ENCODE measurements at regions not wholly inside any gene's neighbourhood (a gene's known extent, or its start where the extent isn't known, plus 50 kb on each side); places are given as distances from the start of the nearest gene placed in this dataset.

- TF ChIP-seq, protein P1, sequence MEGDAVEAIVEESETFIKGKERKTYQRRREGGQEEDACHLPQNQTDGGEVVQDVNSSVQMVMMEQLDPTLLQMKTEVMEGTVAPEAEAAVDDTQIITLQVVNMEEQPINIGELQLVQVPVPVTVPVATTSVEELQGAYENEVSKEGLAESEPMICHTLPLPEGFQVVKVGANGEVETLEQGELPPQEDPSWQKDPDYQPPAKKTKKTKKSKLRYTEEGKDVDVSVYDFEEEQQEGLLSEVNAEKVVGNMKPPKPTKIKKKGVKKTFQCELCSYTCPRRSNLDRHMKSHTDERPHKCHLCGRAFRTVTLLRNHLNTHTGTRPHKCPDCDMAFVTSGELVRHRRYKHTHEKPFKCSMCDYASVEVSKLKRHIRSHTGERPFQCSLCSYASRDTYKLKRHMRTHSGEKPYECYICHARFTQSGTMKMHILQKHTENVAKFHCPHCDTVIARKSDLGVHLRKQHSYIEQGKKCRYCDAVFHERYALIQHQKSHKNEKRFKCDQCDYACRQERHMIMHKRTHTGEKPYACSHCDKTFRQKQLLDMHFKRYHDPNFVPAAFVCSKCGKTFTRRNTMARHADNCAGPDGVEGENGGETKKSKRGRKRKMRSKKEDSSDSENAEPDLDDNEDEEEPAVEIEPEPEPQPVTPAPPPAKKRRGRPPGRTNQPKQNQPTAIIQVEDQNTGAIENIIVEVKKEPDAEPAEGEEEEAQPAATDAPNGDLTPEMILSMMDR (IDR thresholded peaks at IDR 0.05; ENCODE audit: low read depth, low read length): no peak
- H3K4me3 ChIP-seq: no peak overlapping the region
- no peaks in the 10 kb centered on the region for H3K36me3 ChIP-seq
- H3K4me1 ChIP-seq (ENCODE audit: low read depth): no peaks in the 10 kb centered on the region
- DNase-seq (ENCODE audit: low read depth in 1 of 2, low spot score in 1 of 2): no peak
- H3K27me3 ChIP-seq: no peaks in the 10 kb centered on the region
- H3K27ac ChIP-seq: no peak overlapping the region
- no peaks in the 10 kb centered on the region for H3K9me3 ChIP-seq (ENCODE audit: low read depth)
Observed at GRCh38 chr6:155580904-155581303, 125.3 kb upstream of the NOX3 start.

- TF ChIP-seq, protein P1 (IDR thresholded peaks at IDR 0.05; ENCODE audit: low read depth, low read length): no peak
- Histone ChIP-seq H3K36me3 (no peaks in the 10 kb centered on the region), H3K27me3 (no peaks in the 10 kb centered on the region), H3K27ac (no peak overlapping the region), H3K4me1 (ENCODE audit: low read depth) (no peaks in the 10 kb centered on the region), H3K4me3 (no peak overlapping the region), H3K9me3 (ENCODE audit: low read depth) (no peaks in the 10 kb centered on the region)
- no peak for DNase-seq (ENCODE audit: low read depth in 1 of 2, low spot score in 1 of 2)
Observed at GRCh38 chr6:155578251-155578650, 122.6 kb upstream of the NOX3 start.

GRCh38 chr6:155561966-155562364 is 106.3 kb upstream of the NOX3 start:
- TF ChIP-seq, protein P1 (IDR thresholded peaks at IDR 0.05; ENCODE audit: low read depth, low read length): no peak
- Histone ChIP-seq H3K4me1 (ENCODE audit: low read depth) (no peaks in the 10 kb centered on the region), H3K36me3 (no peaks in the 10 kb centered on the region), H3K4me3 (no peak overlapping the region), H3K9me3 (ENCODE audit: low read depth) (no peaks in the 10 kb centered on the region), H3K27me3 (no peaks in the 10 kb centered on the region), H3K27ac (no peak overlapping the region)
- DNase-seq (ENCODE audit: low read depth in 1 of 2, low spot score in 1 of 2): no peak

DNA sequence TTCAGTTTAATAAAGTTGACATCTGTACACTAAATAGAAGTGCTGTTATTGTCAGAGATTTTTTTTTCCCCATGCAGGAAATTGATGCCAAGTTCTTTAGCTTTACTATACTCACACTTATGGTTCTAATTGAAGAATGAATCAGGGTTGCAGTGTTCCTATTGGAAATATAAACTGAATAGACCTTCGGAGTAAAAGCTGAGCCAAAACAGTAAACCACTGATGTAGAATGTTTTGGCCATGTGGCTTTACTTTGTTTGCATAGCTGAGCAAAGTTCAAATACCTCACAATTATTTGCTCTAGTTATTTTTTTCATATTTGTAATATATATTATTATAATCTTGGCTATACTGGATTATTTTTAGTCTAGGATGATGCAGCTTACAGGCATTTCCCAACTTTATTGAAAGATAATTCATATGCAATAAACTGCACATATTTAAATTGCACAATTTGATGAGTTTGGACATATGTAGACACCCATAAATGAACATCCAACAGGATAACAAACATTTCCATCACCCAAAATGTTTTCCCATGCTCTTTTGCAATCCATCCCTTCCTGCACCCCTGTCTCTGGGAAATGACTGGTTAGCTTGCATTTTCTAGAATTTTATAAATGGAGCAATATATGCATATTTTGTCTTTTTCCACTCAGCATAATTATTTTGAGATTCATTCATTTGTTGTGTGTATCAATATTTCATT is 105.8 kb upstream of the NOX3 start:
- H3K9me3 ChIP-seq (ENCODE audit: low read depth): no peaks in the 10 kb centered on the region
- H3K27ac ChIP-seq: no peak overlapping the region
- no peak for DNase-seq (ENCODE audit: low read depth in 1 of 2, low spot score in 1 of 2)
- H3K4me1 ChIP-seq (ENCODE audit: low read depth): no peaks in the 10 kb centered on the region
- no peaks in the 10 kb centered on the region for H3K36me3 ChIP-seq
- no peaks in the 10 kb centered on the region for H3K27me3 ChIP-seq
- TF ChIP-seq, protein P1 (IDR thresholded peaks at IDR 0.05; ENCODE audit: low read depth, low read length): no peak
- no peak overlapping the region for H3K4me3 ChIP-seq

DNA sequence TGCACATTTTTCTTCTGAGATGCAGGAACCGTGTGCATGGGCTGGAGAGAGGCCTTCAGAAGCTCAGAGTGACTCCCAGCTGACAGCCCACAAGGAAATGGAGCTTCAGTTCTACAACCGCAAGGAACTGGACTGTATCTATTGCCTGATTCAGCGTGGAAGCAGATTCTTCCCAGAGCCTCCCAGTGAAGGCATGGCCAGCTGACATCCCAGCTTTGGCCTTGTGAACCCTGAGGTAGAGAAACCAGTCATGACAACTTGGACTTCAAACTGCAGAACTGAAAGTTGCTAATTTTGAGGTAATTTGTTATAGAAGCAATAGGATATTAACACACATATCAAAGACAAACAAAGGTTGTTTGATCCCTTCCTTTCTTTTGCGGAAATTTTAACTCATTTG is 94.3 kb upstream of the NOX3 start:
- Histone ChIP-seq H3K4me1 (ENCODE audit: low read depth) (no peaks in the 10 kb centered on the region), H3K36me3 (no peaks in the 10 kb centered on the region), H3K27ac (no peak overlapping the region), H3K9me3 (ENCODE audit: low read depth) (no peaks in the 10 kb centered on the region), H3K4me3 (no peak overlapping the region), H3K27me3 (no peaks in the 10 kb centered on the region)
- TF ChIP-seq, protein P1 (IDR thresholded peaks at IDR 0.05; ENCODE audit: low read depth, low read length): no peak
- no peak for DNase-seq (ENCODE audit: low read depth in 1 of 2, low spot score in 1 of 2)
